ENCODE measurements at regions not wholly inside any gene's neighbourhood (a gene's known extent, or its start where the extent isn't known, plus 50 kb on each side); places are given as distances from the start of the nearest gene placed in this dataset.

DNA sequence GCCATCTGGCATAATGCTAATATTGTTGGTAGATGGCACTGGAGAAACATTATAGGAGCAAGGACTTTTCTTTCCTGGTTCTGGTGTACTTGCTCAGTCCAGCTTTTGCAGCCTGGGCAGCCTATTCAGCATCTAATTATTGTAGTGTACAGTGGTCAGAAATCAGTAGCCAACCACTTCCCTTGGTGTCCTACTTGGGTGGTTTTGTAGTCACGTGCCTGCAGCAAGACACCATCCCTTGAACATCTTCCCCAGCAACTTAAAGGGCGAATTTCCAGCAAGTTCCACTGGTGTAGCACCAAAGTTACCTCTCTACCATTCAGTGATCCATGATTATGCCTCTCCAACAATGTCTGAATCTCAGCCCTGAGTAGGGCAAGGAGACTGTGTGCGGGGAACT is 557.6 kb downstream of the SATB2 start:
- ATAC-seq (ENCODE audit: low read depth) (no peak), DNase-seq (no peak)
- no peaks in the 10 kb centered on the region for H3K27me3 ChIP-seq (replicated peaks in 1 of 4; ENCODE audit: control extremely low read depth in 1 of 4, control insufficient read depth in 3 of 4, insufficient read depth in 4 of 4, low read length in 3 of 4)
- H3K9ac ChIP-seq (ENCODE audit: low read length), result no peak overlapping the region
- Mint-ChIP-seq H3K27me3 (no peaks in the 10 kb centered on the region), H3K4me1 (no peaks in the 10 kb centered on the region), H3K4me3 (no peak overlapping the region), H3K27ac (no peak overlapping the region), H3K9me3 (ENCODE audit: insufficient read depth) (peaks cover 5% of the 10 kb centered on the region)
- no peaks in the 10 kb centered on the region for H4K20me1 ChIP-seq (ENCODE audit: control insufficient read depth, insufficient read depth, low read length, poor library complexity, severe bottlenecking)
- WGBS (ENCODE audit: insufficient coverage), result 60% methylated on average over 1 of the region's 3 CpGs
- intact Hi-C loops (cut with micrococcal nuclease), result no loop called here
- TF ChIP-seq, protein P1, sequence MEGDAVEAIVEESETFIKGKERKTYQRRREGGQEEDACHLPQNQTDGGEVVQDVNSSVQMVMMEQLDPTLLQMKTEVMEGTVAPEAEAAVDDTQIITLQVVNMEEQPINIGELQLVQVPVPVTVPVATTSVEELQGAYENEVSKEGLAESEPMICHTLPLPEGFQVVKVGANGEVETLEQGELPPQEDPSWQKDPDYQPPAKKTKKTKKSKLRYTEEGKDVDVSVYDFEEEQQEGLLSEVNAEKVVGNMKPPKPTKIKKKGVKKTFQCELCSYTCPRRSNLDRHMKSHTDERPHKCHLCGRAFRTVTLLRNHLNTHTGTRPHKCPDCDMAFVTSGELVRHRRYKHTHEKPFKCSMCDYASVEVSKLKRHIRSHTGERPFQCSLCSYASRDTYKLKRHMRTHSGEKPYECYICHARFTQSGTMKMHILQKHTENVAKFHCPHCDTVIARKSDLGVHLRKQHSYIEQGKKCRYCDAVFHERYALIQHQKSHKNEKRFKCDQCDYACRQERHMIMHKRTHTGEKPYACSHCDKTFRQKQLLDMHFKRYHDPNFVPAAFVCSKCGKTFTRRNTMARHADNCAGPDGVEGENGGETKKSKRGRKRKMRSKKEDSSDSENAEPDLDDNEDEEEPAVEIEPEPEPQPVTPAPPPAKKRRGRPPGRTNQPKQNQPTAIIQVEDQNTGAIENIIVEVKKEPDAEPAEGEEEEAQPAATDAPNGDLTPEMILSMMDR (IDR thresholded peaks at IDR 0.05), result no peak
- TF ChIP-seq EZH2 (IDR thresholded peaks at IDR 0.05; ENCODE audit: borderline replicate concordance, insufficient read depth, low read depth, low read length, poor library complexity, severe bottlenecking), result no peak
- H3K9me3 ChIP-seq (ENCODE audit: control extremely low read depth in 1 of 3, control insufficient read depth in 2 of 3, insufficient read depth in 1 of 3, low read length in 2 of 3), result no peaks in the 10 kb centered on the region
- no peaks in the 10 kb centered on the region for H3K79me2 ChIP-seq (ENCODE audit: control insufficient read depth, insufficient read depth, low read length)
- ChIA-PET CTCF (no interaction called here), POLR2A (no interaction called here)
- no peaks in the 10 kb centered on the region for H3K4me1 ChIP-seq (ENCODE audit: control insufficient read depth in 2 of 2, insufficient read depth in 2 of 2, low read length in 2 of 2)
- no peak overlapping the region for H3K27ac ChIP-seq (ENCODE audit: low read length in 2 of 2)
- H2AFZ ChIP-seq (ENCODE audit: insufficient read depth, low read depth, low read length, poor library complexity, severe bottlenecking), result no peak overlapping the region
- H3K4me3 ChIP-seq (ENCODE audit: control extremely low read depth in 1 of 5, extremely low read depth in 1 of 5, insufficient read depth in 1 of 5, low read depth in 2 of 5, low read length in 4 of 5), result no peak overlapping the region
- no peaks in the 10 kb centered on the region for H3K36me3 ChIP-seq (replicated peaks in 1 of 2; ENCODE audit: control extremely low read depth in 1 of 2, control insufficient read depth in 1 of 2, extremely low read depth in 1 of 2, insufficient read depth in 2 of 2, low read length in 1 of 2)
- no peak overlapping the region for H3K4me2 ChIP-seq (replicated peaks; ENCODE audit: low read depth, low read length, poor library complexity, severe bottlenecking)

DNA sequence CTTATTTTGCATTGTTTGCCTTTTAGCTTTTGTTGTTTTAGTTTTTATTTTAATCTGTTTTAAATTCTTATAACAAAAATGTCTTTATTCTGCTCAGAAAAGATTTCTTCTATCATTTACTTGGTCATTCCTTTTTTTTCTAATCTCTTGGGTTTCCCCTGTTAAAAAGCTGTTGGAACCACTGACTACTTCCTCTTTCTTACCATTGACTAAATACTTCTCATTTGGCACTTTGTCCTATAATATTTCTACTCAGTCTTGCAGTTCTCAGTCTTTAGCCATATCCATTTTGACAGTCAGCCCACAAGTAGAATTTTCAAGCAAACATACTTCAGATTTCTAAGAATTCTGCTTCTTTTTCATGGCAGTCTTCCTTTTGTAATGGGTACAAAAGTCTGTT is 567.2 kb downstream of the SATB2 start:
- Mint-ChIP-seq H3K4me1 (no peaks in the 10 kb centered on the region), H3K4me3 (no peak overlapping the region), H3K9me3 (ENCODE audit: insufficient read depth) (peaks cover 2% of the 10 kb centered on the region), H3K27ac (no peak overlapping the region), H3K27me3 (no peaks in the 10 kb centered on the region)
- intact Hi-C loops (cut with micrococcal nuclease), result no loop called here
- DNase-seq (no peak), ATAC-seq (ENCODE audit: low read depth) (no peak)
- Histone ChIP-seq H3K27ac (ENCODE audit: low read length in 2 of 2) (no peak overlapping the region), H4K20me1 (ENCODE audit: control insufficient read depth, insufficient read depth, low read length, poor library complexity, severe bottlenecking) (no peaks in the 10 kb centered on the region), H3K9ac (ENCODE audit: low read length) (no peak overlapping the region), H3K4me1 (ENCODE audit: control insufficient read depth in 2 of 2, insufficient read depth in 2 of 2, low read length in 2 of 2) (no peaks in the 10 kb centered on the region), H2AFZ (ENCODE audit: insufficient read depth, low read depth, low read length, poor library complexity, severe bottlenecking) (no peak overlapping the region), H3K27me3 (replicated peaks in 1 of 4; ENCODE audit: control extremely low read depth in 1 of 4, control insufficient read depth in 3 of 4, insufficient read depth in 4 of 4, low read length in 3 of 4) (no peaks in the 10 kb centered on the region), H3K4me3 (ENCODE audit: control extremely low read depth in 1 of 5, extremely low read depth in 1 of 5, insufficient read depth in 1 of 5, low read depth in 2 of 5, low read length in 4 of 5) (no peak overlapping the region), H3K79me2 (ENCODE audit: control insufficient read depth, insufficient read depth, low read length) (no peaks in the 10 kb centered on the region), H3K4me2 (replicated peaks; ENCODE audit: low read depth, low read length, poor library complexity, severe bottlenecking) (no peak overlapping the region), H3K36me3 (replicated peaks in 1 of 2; ENCODE audit: control extremely low read depth in 1 of 2, control insufficient read depth in 1 of 2, extremely low read depth in 1 of 2, insufficient read depth in 2 of 2, low read length in 1 of 2) (no peaks in the 10 kb centered on the region), H3K9me3 (ENCODE audit: control extremely low read depth in 1 of 3, control insufficient read depth in 2 of 3, insufficient read depth in 1 of 3, low read length in 2 of 3) (peaks cover 0 to 1% (median 0%) of the 10 kb centered on the region in 3 donors)
- ChIA-PET POLR2A (no interaction called here), CTCF (no interaction called here)
- TF ChIP-seq, protein P1 (IDR thresholded peaks at IDR 0.05), result no peak
- no peak for TF ChIP-seq EZH2 (IDR thresholded peaks at IDR 0.05; ENCODE audit: borderline replicate concordance, insufficient read depth, low read depth, low read length, poor library complexity, severe bottlenecking)
